RCC 7860 (cell line): ENCODE measurements at regions not wholly inside any gene's neighbourhood (a gene's known extent, or its start where the extent isn't known, plus 50 kb on each side); places are given as distances from the start of the nearest gene placed in this dataset.

Experiments
- DNase-seq: peaks from one replicate; pipeline ENCODE4 v3.0.0-alpha.2; 2015; ENCODE audit warnings: low spot score
- FAIRE-seq: peaks from 2 replicates; lab custom pipeline; 2012; peaks lifted over from hg19 to GRCh38; lab: Jason Lieb, UNC

DNA sequence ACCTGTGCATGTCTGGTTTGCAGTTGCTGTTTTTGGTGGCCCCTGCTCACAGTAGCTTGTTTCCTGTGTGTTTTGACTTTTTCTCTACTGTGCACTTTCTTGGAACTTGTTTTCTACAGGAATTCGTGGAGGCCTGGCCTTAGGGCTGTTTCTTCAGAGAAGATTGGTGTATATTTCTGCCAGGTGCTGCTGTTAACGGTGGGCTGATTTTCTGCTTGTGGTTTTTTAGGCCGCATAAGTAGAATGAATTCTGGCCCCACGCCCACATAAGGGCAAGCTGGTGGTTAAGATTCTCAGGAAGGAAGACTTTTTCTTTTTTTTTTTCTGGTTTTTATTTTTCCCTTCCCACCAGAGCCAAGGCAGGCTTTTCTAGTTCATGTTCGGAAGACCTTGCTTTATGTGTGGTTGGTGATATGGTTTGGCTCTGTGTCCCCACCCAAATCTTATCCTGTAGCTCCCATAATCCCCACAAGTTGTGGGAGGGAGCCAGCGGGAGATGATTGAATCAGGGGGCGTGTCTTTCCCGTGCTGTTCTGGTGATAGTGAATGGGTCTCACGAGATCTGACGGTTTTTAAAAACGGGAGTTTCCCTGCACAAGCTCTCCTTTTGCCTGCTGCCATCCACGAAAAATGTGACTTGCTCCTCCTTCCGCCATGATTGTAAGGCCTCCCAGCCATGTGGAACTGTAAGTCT is 71.5 kb upstream of the DISP3 start:
- FAIRE-seq, result no peak
- DNase-seq, result no peak

DNA sequence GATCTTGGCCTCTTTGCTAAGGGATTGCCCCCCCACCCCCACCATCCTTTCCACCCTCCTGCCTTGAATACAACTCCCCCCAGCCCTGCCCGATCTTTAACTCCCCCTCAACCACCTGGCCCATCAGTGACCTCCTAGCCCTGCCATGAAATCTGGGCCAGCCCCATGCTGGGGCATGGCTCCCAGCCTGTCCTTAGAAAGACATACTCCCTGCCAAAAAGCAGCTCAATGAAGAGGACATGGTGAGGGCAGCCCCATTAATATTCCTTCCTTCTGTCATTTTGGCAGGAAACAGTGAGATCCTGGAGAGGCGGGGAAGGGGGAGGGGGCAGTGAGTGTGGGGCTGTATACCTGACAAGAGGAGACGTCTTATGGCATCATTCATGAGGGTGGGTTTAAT is 66.8 kb upstream of the DISP3 start:
- DNase-seq, result no peak
- no peak for FAIRE-seq

DNA sequence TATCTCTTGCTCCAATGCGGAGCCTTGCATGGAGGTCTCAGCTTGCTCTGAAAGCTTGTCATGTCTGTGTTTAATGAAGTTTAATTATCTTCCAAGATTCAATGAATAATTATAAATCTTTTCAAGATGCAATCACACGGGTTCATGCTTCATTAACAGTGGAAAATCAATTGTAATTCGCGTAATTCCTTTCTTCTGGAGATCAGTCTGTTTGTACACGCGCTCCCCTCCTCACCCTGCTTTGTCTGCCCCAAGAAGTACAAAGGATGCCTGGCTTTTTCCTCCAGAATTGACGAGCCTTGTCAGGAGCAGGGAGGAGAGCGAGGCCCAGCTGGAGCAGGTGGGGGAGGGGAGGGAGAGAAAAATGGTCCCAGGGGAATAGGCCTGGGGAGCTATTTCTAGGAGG is 65.0 kb upstream of the DISP3 start:
- DNase-seq (no peak), FAIRE-seq (no peak)

DNA sequence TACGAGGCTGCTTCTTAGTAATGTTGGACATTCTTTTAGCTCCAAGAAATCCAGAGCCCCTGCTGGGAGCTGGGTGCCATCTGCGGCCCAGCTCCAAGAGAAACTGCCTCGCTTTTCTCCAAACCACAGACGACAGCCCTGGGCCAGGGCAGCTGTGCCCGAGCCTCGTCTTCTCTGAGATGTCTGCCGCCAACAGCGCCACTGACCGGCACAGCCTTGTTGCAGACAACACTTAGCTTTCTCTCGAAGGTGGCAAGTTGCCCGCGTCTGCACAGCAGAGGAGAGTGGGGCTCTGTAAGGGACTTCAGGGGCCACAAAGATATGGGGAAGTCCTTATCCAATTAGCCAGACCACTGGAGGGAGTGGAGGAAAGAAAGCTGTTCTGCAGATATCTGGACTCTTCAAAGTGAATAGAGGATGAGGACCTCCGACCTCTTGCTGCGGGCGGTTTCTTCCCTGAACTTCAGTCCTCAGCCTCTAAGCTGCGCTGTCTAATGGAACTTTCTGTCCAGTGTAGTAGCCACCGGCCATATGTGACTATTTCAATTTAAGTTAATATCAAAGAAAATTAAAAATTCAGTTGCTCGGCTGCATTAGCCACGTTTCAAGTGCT is 63.9 kb upstream of the DISP3 start:
- FAIRE-seq, result no peak
- DNase-seq, result no peak

- FAIRE-seq, result no peak
- DNase-seq, result no peak
Observed at GRCh38 chr1:11417162-11417561, 61.8 kb upstream of the DISP3 start.

GRCh38 chr1:11418056-11418455 is 60.9 kb upstream of the DISP3 start:
- DNase-seq (no peak), FAIRE-seq (no peak)

DNA sequence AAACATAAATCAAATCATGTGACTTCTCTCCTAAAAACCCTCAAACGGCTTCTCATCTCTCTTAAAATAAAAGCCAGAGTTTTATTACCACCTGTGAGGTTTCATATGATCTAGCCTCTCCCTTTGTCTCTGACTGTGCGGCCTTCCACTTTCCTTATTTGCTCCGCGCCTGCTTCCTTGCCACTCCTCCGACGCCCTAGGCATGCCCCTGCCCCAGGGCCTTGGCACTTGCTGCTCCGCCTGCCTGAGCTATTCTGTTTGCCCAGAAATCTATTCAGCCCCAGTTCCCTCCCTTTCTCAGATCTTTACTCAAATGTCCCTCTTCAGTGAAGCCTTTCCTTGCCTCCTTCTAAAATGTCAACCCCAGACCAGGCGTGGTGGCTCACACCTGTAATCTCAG is 57.5 kb upstream of the DISP3 start:
- no peak for FAIRE-seq
- DNase-seq, result no peak

GRCh38 chr1:11422686-11423085 is 56.3 kb upstream of the DISP3 start:
- DNase-seq, result no peak
- no peak for FAIRE-seq

DNA sequence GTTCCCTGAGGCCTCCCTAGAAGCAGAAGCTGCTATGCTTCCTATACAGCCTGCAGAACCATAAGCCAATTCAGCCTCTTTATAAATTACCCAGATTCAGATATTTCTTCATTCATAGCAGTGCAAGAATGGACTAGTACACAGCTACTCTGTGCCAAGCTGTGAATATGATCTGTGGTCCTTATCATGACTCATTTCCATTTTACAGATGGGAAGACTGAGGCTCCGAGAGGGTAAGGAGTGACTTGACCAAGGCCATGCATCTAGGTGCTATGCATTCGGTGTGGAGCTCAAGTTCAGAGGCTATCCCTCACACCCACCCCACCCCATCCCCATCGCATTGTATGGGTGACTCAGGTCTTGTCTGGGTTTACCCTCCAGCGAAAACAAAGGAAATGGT is 52.3 kb upstream of the DISP3 start:
- FAIRE-seq (no peak), DNase-seq (no peak)

- DNase-seq, result no peak
- FAIRE-seq, result no peak
Observed at GRCh38 chr1:11428789-11429188, 50.2 kb upstream of the DISP3 start.
